Fibroblast of gingiva (primary cell): ENCODE measurements at regions not wholly inside any gene's neighbourhood (a gene's known extent, or its start where the extent isn't known, plus 50 kb on each side); places are given as distances from the start of the nearest gene placed in this dataset.
"Not testable (repeated sequence)": the region's sequence is repeated elsewhere in the genome, so short reads cannot be mapped to it uniquely, and the experiment has no call there.

Source experiments
- DNase-seq: peaks from one replicate; pipeline ENCODE4 v3.0.0-alpha.2; 2011; ENCODE audit warnings: low read depth

DNA sequence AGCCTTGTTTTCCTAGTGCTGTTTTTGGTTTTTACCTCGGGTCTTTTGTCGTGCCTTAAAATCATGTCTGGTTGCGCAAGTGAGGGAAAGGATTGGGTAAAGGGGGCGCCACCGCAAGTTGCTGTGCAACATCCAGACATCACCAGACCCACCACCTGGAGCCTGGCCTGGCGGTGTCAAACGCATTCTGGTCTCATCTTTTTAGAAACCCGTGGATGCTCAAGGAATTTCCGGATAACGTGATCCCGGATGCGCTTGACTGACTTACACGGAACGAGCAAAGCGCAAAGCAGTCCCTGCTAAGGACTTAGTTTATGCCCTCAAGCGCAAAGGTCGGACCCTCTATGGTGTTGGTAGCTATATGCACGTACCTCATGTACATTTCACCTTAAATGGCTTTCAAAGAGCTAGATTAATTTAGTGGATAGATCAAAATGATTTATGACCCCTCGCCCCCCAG lies 105.2 kb downstream of the OR2B2 start:
- DNase-seq: peak; percentile 53

DNA sequence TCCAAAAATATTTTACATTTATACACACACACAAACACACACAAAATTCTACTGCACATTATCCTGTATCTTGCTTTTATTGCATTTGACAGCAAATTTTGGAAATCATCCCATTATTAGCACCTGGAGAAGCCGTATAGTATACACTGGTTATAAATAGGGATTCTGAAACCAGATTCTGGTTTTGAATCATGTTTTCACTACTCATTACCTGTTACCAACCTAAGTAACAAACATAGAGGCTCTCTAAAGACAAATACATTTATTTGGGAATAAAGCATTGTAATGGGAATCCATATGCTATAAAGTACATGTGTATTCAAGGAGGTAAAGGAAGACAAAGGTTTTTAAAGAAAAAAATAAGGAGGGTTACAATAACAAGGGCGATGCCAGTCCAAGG lies 106.8 kb downstream of the OR2B2 start:
- DNase-seq: no peak

DNA sequence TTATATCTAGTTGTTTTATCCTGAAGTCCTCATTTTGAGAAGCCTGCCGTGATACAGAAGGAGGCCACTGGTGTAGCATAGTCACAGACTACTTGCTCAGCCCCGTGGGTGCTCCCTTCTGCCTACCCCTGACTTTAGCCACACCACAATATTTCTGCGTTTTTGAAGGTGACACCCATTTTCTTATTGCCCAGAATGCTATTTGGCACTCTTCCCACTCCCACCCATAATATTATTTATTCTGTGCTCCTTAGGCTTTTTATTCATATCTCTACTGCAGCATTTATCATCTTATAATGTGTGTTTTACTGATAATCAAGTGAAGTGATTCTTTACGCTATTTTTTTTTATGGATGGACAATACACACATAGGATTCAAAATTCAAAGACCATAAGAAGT lies 107.3 kb downstream of the OR2B2 start:
- DNase-seq: no peak

DNA sequence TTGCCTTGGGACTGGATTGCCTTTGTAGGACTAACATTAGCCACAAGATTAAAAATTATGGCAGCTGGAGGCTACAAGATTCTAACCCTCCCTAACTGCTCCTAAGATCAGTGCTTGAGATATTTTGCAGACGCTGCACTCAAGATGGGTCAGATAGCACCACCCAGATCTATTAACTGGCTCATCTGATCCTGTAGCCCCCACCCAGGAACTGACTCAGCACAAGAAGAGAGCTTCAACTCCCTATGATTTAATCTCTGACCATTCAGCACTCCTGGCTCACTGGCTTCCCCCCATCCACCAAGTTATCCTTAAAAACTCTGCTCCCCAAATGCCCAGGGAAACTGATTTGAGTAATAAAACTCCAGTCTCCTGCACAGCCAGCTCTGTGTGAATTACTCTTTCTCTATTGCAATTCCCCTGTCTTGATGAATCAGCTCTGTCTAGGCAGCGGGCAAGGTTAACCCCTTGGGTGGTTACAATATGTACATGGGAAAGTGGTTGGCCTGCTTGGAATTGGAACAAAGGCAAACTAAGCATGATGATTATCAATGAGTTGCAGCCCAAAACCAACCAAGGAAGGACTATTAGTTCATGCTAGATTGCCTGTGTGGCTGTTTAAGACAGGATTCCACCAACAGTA lies 111.3 kb downstream of the OR2B2 start:
- no peak for DNase-seq

DNA sequence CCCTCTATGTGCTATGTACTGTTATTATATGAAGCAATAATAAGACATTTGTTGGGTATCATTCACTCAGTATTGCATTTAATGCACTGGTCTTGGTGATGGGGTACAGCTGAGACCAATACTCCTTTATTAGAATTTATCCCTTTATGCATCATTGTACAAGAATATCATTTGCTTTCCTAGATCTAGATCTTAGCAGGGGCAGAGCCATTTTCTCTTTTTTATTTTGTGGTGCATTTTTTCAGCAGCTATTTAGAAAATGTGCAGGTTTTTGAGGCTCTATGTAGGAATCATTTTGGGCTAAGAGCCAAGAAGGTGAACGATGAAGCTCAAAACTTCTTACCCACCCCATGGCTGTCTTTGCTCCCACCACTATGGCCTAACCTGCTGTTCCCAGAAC lies 114.2 kb downstream of the OR2B2 start:
- no peak for DNase-seq

DNA sequence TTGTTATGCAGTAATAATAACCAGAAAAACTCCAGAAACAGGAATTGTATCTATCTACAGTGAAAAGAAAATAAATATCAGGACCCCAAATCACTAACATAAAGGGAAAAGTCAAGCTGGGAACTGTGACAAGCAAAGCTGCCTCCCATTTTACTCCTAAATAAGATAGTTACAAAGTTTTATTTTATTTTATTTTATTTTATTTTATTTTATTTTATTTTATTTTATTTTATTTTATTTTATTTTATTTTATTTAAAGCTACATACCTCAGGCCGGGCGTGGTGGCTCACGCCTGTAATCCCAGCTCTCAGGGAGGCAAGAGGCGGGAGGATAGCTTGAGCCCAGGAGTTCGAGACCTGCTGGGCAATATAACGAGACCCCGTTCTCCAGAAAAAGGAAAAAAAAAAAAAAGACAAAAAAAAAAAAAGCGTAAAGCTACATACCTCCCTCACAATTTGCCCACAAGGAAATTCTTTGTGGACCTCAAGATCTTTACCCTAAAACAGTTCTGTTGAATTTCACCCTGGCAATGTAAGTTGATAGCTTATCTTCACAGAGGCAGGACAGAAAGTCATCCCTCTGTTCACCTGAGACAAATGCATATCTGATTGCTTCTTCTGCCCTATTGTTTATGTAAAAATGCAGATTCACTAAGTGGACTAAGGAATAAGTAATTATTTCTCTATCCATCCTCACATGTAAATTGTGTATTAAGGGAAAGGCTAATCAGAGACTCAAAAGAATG lies 115.3 kb downstream of the OR2B2 start:
- DNase-seq: not testable (repeated sequence)

DNA sequence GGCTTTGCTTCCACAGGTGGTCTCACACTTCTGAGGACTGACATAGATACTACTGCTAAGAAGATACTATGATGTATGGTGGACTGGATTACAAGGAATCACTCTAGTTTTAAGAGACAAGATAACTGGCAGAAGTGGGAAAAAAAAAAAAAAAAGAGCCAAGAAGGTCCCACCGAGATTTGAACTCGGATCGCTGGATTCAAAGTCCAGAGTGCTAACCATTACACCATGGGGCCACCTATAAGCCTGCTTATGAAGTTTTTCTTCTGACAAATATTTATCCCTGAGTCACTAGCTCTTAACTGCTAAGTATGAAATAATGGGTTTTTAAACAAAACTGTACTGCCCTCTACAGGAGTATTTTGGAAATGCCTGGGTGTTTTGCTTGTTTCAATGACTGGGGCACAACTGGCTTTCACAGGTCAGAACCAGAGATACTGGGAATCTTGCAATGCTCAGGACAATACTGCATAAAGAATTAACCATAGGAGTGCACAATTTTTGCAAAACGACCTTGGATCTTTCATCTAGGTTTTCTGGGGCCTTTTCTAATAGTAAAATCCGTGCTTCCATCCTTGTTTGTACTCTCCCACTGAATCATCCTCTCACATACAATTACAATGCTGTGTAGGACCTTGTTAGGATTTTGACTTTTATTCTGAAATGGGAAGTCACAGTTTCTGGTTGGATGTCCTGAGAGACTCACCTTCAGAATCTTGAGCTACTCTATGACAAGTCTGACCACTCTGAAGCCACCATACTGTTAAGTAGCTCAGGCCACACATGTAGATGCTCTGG lies 116.3 kb downstream of the OR2B2 start:
- DNase-seq: peak; percentile 83

DNA sequence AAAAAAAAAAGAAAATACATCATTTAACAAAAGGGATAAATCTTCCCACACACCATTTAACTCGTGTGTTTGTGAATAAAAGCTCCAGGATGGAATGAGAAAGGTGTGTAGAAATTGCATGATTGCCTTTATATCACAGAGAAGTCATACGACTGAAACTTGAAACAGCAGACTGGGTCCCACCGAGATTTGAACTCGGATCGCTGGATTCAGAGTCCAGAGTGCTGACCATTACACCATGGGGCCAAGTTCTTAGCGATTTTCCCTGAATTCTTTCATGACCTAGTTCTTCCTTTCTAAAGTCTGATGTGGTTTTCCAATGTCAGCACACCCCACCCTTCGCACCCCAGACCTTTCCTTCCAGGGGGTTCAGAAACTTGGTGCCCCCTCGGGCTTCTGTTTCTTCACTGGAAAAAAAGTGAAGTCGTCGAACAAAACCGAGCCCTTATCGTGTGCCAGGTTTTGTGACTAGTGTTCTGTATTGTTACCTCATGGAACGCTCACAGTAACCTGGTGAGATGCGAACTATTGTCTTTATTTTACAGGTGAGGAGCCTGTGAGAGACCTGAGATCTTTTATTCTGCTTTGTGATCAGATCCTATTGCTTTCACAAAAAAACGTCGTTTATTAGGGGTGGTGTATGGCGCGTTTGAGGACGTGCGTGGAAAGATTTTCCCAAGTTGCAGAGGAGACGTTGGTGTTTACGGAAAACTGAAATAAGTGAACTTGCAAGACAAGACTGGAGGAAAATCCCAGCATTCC lies 120.8 kb downstream of the OR2B2 start:
- peak; percentile 78 for DNase-seq

DNA sequence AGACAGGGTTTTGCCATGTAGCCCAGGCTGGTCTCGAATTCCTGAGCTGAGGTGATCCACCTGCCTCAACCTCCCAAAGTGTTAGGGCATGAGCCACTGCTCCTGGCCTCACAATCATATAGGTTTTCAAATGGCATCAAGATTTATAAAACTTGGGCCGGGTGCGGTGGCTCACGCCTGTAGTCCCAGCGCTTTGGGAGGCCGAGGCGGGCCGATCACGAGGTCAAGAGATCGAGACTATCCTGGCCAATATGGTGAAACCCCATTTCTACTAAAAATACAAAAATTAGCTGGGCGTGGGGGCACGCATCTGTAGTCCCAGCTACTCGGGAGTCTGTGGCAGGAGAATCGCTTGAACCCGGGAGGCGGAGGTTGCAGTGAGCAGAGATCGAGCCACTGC lies 123.8 kb downstream of the OR2B2 start:
- not testable (repeated sequence) for DNase-seq

DNA sequence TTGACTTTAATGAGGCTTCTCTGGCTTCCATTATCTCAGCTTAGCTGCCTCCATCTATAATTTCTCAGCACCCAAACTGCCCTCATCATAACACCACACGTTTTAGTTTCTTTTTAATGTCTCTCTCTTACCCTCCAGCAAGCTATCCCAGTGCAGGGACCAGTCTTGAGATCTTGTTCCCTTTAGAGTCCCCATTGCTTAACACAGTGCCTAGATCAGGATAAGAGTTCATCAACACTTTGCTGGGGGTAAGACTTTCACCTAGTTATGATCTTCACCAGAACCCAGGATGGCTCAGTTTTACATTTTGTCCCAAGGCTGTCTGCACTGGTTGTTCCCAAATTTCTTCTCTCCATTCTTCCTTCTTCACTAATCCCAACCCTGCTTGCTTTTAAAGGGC lies 126.1 kb downstream of the OR2B2 start:
- DNase-seq: no peak

DNA sequence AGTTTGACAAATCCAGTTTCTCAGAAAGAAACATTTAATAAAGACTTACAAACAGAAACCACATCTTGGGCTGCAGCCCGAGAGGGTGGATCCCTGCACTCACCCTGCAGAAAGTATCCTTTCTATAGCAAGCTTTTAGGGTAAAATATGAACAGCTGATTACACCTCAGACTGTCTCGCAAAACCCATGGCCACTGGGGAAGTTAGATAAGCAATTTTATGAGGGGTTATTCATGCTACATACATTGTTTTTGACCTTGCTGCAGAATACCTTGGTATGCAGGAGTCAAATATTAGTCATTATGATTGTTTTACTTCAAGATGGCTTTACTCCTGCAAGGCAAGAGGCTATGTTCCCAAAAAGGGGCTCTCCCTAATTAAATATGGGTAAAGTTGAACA lies 126.9 kb downstream of the OR2B2 start:
- no peak for DNase-seq

DNA sequence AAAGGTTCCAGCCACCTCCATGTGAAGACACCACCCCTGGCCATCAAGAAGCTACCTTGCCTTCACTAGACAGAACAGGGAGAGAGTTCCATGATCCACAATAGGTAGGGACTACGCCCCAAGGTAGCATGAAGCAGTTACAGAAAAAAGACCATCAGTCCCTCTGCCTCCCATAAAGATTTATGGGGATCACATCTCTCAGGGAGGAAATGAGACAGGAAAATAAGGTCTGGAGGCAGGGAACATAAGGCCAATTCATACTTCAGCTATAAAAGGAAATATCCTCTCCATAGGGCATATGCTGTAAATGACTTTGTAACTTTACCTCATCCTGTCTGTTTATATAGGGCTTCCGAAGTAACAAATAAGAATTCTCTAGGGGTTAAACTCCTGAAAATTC lies 129.4 kb downstream of the OR2B2 start:
- DNase-seq: no peak

DNA sequence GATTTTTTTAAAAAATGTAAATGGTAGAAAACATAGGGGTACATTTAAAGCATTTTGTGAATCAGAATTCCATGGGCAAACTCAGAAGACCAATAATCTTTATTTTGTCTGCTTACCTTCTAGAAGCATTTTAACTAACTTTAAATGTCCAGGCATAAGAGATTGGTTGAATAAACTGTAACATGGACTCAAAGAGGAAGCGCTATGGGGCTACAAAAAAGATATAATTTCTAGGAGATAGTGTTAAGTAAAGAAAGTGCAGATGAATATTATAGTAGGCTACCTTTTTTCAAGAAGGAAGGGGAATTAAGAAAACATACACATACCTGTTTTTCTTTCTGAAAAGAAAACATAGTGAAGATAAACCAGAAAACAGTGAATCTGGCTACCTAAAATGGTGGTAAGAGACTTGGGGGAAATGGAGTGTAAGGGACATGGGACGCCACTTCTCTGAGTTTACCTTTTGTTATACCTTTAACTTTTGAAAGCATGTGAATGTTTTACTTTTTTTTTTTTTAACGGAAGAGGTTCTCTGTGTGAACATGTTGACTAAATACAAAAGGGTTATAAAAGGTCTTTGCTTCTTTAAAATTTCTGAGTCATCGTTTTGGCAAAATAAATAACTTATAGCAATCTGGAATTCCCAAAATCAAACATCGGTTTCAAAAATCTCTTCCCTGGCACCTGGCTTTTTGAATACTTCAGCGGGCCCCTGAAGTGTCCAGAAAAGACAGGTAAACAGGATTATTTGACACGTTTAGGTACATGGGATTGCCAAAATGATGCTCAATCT lies 133.4 kb downstream of the OR2B2 start:
- DNase-seq: no peak

DNA sequence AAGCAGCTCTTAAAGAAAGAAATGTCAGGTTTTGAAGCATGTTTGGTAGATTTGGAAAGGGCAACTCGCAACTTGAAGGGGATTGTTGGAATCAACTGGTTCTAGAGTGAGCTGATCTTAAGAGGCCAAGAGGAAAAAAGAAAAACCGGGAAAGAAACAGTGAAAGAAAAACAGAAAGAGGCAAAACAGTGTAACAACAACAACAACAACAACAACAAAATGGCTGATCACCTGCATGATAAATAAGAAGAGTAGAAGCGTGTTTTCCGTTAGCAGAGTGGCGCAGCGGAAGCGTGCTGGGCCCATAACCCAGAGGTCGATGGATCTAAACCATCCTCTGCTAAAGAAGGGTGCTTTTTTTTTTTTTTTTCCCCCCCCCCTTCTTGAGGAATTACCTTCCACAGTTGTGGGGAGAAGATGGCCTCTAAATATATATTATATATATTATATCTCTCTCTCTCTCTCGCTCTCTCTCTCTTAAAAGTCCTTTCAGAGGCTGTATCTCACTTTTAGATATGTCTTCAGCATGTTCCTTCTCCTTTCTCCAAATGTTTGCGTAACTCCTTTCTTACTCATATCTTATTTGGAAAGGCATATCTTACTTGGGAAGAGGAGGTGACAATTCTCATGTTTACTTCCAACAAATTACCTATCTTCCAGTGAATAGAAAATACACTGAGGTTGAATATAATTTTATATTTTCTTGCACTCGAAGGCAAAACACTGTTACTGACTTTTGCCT lies 134.4 kb downstream of the OR2B2 start:
- no peak for DNase-seq

DNA sequence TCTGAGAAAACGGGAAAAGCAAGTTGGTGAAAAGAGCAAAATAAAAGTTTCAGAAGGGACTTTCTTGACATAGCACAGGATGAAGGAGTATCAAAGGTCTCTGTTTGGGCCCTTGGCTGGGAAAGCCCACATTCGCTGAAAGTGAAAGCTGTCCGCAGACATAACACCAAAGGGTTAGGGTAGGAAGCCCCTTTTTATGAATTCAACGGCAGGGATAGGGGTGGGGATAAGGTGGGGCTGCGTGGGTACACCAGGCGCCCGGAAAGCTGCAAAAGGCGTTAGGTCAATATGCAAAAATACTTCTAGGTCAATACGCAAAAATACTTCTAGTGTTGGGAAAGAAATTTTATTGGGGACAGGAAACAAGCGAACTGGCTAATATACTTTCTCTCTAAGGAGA lies 135.1 kb downstream of the OR2B2 start:
- no peak for DNase-seq

DNA sequence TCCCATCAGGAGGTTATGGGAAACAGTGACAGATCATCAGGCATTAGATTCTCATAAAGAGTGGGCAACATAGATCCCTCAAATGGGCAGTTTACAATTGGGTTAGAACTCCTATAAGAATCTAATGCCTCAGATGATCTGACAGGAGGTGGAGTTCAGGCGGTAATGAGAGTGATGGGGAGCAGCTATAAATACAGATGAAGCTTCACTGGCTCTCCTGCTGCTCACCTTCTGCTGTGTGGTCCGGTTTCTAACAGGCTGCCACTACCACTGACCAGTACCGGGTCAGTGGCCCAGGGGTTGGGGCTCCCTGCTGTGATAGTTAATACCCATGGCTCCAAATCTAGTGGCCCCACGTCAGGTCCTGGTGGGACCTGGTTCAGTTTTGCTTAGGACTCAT lies 135.7 kb downstream of the OR2B2 start:
- no peak for DNase-seq

DNA sequence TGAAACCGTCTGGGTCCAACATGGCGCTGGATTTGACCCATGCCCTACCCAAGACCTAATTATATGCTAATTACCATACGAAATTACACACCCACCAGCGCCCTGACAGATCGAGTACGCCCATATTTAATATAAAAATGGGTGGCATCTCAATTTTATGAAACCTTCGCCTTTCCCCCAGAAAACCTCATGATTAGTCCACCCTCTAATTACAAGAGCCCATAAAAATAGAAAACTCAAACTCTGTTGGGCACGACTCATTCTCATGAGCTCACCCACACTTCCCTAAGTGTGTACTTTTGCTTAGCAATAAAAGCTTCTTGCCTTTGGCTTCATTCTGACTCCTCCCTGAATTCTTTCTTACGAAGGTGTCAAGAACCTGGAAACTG lies 136.4 kb downstream of the OR2B2 start:
- no peak for DNase-seq

DNA sequence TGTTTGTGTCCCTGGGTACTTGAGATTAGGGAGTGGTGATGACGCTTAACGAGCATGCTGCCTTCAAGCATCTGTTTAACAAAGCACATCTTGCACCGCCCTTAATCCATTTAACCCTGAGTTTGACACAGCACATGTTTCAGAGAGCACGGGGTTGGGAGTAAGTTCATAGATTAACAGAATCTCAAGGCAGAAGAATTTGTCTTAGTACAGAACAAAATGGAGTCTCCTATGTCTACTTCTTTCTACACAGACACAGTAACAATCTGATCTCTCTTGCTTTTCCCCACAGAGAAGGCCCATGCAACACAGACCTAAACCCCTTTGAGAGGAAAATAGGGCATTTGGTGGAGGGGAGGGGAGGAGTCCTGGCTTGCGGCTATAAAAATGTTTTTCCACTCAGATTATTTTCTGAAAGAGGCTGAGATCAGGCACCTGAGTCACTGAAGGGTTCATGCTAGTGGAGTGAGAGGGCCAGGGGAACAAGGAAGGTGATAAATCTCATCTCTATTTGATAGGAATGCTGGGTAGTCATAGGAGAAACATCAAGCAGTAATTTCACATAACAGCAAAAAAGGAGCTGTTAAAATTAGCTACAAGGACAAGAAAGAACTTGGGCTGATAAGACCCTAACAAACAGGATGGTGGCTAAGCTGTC lies 136.9 kb downstream of the OR2B2 start:
- not testable (repeated sequence) for DNase-seq

DNA sequence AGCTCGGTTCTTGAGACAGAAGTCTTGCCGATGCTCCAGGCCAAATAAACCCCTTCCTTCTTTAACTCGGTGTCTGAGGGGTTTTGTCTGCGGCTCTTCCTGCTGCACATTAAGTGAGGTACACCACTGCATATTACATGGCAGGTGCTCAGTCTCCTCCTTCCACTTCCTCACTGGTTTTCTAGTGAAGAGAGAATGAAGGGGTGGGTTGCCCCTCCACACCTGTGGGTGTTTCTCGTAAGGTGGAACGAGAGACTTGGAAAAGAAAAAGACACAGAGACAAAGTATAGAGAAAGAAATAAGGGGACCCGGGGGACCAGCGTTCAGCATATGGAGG lies 138.0 kb downstream of the OR2B2 start:
- not testable (repeated sequence) for DNase-seq

DNA sequence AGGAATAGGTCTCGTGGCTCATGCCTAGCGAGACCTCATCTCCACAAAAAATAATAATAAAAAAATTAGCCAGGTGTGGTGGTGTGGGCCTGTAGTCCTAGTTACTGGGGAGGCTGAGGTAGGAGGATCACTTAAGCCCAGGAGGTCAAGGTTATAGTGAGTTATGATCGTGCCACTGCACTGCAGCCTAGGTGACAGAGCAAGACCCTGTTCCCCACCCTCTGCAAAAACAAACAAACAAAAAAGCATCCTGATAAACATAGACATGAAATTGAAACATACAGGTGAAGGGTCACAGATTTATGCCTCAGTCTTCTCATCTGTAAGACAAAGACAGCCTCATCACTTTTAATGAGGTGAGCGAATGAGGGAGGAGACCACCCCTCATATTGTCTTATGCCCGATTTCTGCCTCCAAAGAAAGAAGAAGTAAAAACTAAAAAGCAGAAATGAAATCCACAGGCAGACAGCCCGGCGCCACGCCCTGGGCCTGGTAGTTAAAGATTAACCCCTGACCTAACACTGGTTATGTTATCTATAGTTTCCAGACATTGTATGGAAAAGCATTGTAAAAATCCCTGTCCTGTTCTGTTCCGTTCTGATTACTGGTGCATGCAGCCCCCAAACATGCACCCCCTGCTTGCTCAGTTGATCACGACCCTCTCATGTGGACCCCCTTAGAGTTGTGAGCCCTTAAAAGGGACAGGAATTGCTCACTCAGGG lies 138.5 kb downstream of the OR2B2 start:
- DNase-seq: not testable (repeated sequence)
